ENCODE measurements at regions not wholly inside any gene's neighbourhood (a gene's known extent, or its start where the extent isn't known, plus 50 kb on each side); places are given as distances from the start of the nearest gene placed in this dataset.

GRCh38 chr17:79304884-79305283 is 230.3 kb downstream of the ENGASE start:
- DNase-seq, result no peak

GRCh38 chr17:79303641-79304205 is 229.1 kb downstream of the ENGASE start:
- DNase-seq, result no peak

- no peak for DNase-seq
These were observed 226.8 kb downstream of the ENGASE start for GRCh38 chr17:79301469-79301868.

DNA sequence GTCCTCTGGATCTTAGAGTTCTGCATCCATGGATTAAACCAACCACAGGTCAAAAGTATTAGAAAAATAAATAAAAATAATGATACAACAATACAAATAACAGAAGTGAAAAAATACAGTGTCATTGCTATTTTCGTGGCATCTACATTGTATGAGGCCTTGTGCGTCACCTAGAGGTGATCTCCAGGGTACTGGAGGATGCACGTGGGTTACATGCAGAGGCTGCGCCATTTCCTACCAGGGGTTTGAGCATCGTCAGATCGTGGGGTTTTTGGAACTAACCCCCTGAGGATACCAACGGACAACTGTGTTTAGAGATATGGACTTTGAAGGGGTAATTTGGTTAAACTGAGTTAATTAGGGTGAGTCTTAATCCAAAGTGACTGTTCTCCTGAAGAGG is 224.7 kb downstream of the ENGASE start:
- DNase-seq, result no peak

GRCh38 chr17:79298799-79299198 is 224.2 kb downstream of the ENGASE start:
- DNase-seq, result no peak

DNA sequence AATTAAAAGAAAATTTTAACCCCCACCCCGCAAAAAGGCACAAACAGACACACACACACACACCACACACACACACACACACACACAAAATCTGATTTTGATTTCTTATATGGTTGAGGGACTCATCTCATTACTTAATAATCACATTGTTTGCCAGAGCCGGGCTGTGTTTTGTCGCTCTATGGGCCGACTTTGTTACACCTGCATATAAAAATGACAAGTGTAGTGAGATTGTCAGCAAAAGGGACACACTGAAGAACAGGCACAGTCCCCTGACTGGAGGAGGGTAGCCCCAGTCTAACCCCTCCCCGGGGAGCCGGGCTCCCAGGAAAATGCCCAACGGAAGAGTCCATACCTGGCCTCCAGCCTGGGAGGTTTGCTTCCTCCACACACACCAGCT is 221.6 kb downstream of the ENGASE start:
- DNase-seq, result no peak

DNA sequence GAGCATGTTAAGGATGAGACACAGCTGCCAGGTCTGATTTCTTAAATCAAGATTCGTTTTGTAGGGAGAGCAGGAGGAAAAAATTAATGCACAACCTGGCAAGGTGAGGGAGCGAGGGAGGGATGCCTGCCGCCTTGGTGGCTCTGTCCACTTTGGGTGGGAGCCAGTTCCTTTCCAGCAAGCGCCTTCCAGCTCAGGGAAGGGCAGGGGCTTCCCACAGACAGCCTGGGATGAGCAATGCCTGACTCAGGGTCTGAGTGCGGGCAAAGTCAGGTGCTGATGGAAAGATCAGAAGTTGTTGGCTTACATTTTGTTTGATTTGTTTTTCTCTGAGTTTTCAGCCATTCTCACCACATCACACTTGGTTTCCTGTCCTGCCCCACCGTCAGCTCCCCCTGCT is 220.7 kb downstream of the ENGASE start:
- DNase-seq, result no peak

- DNase-seq, result peak; percentile 84
These were observed 219.9 kb downstream of the ENGASE start for GRCh38 chr17:79294459-79295071.

DNA sequence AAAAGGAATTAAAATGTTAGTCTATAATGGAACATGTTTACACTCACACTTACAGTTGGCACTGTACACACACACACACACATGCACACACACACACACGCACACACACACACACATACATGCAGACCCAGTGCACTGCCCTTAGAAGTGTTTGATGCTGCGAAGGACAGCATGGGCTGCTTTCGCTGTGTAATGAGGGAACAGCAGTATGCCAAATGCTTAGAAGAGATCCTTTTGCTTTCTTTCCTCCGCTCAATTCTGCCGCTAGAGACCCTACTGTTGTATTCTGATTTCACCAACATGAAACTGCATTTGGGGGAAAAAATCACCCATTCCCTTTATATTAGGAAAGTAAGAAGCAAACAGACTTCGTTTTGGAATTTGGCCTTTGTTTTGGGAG is 217.9 kb downstream of the ENGASE start:
- DNase-seq, result no peak

GRCh38 chr17:79291391-79291790 is 216.8 kb downstream of the ENGASE start:
- DNase-seq, result no peak

- no peak for DNase-seq
These were observed 216.1 kb downstream of the ENGASE start for GRCh38 chr17:79290726-79291125.

DNA sequence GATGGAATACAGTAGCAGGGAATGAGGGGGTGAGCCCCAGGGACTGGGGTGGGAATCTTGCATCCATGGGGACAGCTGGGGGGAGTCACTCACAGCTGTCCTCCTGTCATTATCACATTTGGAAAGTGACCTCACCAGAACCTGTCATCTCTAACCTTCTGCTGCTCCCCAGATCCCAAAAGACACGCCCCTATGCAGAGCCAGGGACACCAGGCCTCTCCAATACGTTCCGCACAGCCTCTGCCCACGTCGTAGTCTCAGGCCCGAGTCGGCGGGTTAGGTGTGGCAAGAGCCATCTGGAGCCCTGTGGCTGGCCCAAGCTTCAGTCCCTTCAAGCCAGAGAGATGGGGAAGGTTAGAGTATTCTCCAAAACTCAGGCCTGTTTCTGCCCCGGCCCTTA is 214.3 kb downstream of the ENGASE start:
- DNase-seq, result no peak

DNA sequence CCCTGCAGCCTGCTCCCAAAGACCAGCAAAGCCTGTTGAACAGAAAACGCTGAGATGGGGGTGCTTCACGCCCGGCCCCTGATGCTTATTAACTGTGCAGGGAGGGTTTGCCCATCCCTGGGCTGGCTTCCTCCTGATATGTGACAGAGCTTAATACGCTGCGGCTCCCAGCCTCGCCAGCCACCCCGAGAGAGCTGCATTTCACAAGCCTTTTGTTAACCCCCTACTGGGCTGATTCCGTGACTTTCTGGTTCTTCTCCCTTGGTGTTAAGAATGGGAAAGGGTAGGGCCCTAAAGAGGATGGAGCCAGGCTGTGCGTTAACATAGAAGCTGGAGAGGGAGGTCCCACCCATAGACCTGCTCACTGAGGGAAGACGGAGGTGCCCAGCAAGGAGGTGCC is 211.8 kb downstream of the ENGASE start:
- no peak for DNase-seq

GRCh38 chr17:79285973-79286372 is 211.3 kb downstream of the ENGASE start:
- DNase-seq, result no peak

DNA sequence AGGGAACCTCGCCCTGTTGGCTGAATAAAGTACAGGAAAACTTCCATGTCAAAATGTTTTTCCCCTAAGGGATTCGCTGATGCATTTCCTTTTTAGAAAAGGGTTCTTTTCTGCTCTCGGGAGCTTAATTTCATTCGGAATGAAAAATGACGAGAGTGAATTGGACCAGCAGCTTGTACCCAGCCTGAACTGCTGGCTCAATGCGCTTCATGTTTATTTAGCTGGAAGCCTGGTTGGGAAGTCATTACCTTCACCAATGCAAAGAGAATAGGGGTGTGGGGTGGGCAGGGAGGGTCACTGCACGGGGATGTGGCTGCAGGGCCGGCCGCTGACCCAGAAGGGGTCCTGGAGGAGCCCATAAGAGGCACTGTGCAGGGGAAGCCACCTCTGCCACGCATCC is 207.7 kb downstream of the ENGASE start:
- DNase-seq, result no peak

GRCh38 chr17:79281803-79282202 is 207.2 kb downstream of the ENGASE start:
- no peak for DNase-seq

DNA sequence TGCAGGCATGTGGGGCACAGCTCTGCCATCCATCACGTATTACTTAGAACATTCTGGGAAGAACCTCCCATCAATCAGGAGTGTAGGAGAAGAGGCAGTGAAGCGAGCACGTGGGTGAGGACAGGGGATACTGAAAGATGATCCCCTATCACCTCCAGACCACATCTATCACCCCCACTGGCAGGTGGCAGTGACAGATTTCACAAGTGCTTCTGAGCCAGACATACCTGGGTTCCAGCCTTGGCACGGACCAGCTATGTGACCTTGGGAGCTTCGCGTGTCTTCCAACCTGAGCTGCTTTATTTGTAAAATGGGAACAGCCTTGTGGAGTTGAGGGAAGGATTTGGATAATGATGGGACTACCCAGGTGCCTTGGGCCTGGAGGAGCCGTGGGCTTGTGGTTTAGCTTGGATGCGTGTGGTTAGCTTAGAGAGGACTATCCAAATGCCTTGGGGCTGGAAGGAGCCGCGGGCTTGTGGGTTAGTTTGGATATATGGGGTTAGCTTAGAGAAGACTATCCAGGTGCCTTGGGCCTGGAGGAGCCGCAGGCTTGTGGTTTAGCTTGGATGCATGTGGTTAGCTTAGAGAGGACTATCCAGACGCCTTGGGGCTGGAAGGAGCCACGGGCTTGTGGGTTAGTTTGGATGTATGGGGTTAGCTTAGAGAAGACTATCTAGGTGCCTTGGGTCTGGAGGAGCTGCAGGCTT is 206.4 kb downstream of the ENGASE start:
- DNase-seq, result no peak

DNA sequence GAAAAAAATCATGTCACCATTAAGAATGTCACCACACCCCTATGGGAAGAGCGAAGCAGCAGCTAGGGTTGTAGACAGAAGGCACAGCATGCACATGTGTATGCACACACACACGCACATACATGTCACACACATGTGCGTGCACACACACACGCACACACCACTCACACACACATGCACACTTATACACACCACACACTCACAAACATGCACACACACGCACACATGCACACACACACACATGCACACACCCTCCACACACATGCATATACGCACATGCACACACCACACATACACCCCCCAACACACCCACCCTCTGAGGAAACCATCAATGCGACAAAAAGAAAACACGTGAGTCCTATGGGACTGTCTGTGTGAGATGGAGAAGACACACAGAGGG is 205.4 kb downstream of the ENGASE start:
- DNase-seq, result no peak

- no peak for DNase-seq
These were observed 204.7 kb downstream of the ENGASE start for GRCh38 chr17:79279320-79279719.

DNA sequence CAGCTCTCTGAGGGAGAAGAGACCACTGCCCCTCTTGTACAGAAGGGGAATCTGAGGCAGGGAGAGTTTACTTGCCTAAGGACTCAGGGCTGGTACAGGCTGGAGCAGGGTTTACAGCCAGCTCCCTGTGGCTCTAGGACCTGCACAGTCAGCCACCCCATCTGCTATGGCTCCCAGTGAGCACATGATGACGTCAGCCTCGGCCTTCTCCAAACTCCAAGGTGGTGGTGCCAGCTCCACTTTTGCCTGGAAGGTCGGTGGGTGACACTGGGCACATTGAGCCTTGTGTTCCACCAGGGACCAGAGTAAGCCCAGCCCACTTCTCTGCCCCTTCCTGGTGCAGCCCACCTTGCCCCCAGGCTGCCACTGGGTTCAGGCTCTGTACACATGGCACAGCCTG is 202.2 kb downstream of the ENGASE start:
- no peak for DNase-seq

DNA sequence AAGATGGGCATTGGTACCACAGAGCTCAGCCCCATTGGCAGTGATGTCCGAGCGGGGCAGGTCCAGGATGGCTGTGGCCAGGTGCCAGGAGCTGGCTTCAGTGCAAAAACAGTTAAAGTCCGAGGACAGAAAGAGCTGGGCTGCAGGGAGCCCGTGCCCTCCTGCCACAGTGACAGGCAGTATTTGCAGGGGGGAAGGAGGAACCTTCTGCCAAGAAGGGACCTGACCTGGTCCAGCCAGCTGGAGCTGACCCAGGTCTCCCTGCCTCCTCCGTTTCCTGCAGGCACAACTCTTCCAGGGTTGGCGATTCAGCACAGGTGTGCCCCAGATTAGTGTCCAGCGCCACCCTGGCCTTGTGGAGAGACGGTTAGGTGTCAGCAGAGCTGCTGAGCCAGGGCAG is 199.0 kb downstream of the ENGASE start:
- no peak for DNase-seq

GRCh38 chr17:79272666-79273219 is 198.1 kb downstream of the ENGASE start:
- DNase-seq, result no peak

- no peak for DNase-seq
These were observed 197.6 kb downstream of the ENGASE start for GRCh38 chr17:79272220-79272619.

DNA sequence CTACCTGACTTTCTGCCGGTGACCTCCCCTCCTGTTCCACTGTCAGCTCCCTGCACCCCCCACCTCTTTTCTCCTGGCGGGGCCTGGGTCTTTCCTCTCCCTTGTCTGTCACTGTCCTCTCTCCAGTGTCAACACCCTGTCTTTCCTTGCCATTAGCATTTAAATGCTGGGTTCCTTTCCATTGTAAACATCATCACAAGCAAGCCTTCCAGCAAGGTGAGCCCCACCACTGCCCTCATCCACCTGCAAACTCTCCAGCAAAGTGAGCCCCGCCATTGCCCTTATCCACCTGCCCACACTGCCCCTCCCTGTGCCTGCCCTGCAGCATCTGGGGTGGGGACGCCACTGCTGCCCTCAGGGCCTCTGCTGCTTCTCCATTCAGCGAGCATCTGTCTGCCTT is 195.0 kb downstream of the ENGASE start:
- DNase-seq, result no peak
